Ovary (tissue), 3 donors: ENCODE measurements at regions not wholly inside any gene's neighbourhood (a gene's known extent, or its start where the extent isn't known, plus 50 kb on each side); places are given as distances from the start of the nearest gene placed in this dataset.

Experiments
- CTCF ChIP-seq, 3 donors: fragments of 450-650 bp in 2 of 3; fragments of 200-600 bp in 1 of 3; IDR thresholded peaks; one replicate each; pipeline versions ENCODE4 v1.5.1 to v1.8.0; 2016 to 2022; ENCODE audit warnings: antibody characterized with exemption in 3 of 3, mild to moderate bottlenecking in 1 of 3
- EP300 ChIP-seq: sonication (generic); formaldehyde crosslinking; IDR thresholded peaks from one replicate; pipeline ENCODE4 v1.6.1; 2017; ENCODE audit warnings: antibody characterized with exemption
- donor health status: DM: no; HTN: no; CAD: no.

GRCh38 chr13:68645814-68646213, 1415.7 kb upstream of the PCDH9 start:
- TF ChIP-seq CTCF (IDR thresholded peaks at IDR 0.05): no peak
- no peak for TF ChIP-seq EP300
